GM20000 (cell line): ENCODE measurements at regions not wholly inside any gene's neighbourhood (a gene's known extent, or its start where the extent isn't known, plus 50 kb on each side); places are given as distances from the start of the nearest gene placed in this dataset.

Source experiments
- DNase-seq: peaks from one replicate; pipeline ENCODE4 v3.0.0; 2012; ENCODE audit warnings: low spot score
- TF ChIP-seq, protein P1 (sequence below): IDR thresholded peaks from 2 replicates; pipeline ENCODE4 v1.5.1; 2012; ENCODE audit warnings: mild to moderate bottlenecking, control low read depth; ENCODE audit errors: extremely low read depth, missing control alignments

- peak; percentile 18 for DNase-seq
- TF ChIP-seq, protein P1, sequence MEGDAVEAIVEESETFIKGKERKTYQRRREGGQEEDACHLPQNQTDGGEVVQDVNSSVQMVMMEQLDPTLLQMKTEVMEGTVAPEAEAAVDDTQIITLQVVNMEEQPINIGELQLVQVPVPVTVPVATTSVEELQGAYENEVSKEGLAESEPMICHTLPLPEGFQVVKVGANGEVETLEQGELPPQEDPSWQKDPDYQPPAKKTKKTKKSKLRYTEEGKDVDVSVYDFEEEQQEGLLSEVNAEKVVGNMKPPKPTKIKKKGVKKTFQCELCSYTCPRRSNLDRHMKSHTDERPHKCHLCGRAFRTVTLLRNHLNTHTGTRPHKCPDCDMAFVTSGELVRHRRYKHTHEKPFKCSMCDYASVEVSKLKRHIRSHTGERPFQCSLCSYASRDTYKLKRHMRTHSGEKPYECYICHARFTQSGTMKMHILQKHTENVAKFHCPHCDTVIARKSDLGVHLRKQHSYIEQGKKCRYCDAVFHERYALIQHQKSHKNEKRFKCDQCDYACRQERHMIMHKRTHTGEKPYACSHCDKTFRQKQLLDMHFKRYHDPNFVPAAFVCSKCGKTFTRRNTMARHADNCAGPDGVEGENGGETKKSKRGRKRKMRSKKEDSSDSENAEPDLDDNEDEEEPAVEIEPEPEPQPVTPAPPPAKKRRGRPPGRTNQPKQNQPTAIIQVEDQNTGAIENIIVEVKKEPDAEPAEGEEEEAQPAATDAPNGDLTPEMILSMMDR, result no peak
Measured at GRCh38 chr3:159839561-159840379, 148.9 kb upstream of the IL12A start, which contains the start of gene SCHIP1. Gene SCHIP1, plus strand, starts transcription at chr3:159839861.

GRCh38 chr3:159840703-159841299 is 147.8 kb upstream of the IL12A start:
- no peak for DNase-seq
- TF ChIP-seq, protein P1, result no peak

DNA sequence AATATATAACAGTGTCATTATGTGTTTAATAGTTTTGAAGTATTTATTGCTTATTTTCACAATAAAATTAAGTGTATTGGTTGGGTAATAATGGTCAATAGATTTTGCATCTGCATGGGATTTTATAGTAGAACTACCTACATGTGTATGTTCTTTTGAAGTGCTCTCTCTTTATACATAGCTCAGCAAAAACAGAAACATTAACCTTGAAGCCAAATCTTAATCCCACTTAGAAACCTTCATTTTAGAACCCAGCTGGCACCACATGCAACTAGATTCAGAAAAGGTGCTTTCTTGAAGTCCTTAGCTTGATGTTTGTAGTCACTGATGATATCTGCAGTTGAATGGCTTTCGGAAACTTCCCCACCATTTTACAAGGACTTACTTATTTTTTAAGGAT is 146.9 kb upstream of the IL12A start:
- no peak for DNase-seq
- TF ChIP-seq, protein P1, result no peak

DNA sequence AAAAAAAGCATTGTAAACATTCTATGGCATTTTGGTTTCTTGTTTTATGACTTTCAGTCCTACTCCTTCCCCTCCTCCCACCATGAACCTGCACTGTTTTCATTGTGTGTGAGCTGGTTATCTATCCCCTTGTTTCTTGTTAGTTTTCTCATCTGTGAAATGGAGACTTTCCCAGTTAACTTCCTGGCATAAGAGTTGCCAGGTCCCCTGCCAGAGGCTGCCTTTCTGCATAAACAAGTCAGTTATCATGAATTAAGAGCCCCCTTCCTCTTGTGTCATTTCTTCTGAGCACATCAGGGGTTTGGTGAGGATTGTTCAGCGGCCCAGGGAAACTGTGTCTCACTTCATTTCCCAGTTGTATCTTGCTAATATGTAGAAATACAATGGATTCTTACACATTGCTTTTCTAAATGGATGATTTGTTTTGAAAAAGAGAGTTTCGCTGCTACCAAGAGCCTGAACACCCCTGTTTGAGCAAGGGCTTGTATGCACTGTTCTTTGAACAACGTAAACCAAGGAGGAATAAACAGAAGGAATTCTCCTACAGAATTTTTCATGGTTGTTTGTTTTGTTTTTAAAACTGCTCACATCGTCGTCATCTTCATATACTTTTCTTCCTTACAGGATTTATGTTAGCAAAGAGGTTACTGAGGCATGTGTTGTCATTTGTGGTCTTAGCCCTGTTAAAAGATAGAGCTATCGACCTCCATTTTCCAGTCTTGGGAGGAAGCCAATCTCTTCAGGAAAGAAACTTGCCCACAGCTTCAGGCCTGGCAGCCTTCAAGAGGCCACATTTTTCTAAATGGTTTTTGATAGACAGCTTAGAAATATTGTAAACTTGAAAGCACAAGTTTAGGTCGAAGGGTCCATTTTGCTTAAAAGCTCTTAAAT is 144.6 kb upstream of the IL12A start:
- TF ChIP-seq, protein P1, result no peak
- DNase-seq, result no peak

GRCh38 chr3:159844801-159845261 is 143.8 kb upstream of the IL12A start:
- TF ChIP-seq, protein P1, result no peak
- no peak for DNase-seq

DNA sequence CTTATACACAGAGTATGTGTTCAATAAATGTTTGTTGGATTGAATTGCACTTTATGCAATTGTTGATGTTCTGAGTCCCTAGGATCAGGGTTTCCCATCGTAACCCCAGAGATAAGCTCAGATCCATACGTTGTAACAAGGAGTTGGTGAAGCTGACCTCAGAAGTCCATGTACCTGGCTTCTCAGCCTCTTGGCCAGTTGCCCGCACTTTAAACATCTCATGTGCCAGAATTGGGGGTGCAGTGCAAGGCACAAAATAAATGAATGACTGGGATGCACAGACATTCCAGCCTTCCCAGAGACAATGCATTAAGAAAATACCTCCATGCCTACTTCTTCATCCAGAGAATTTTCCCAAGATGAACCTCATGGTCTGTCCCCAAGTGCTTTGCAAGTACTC is 142.9 kb upstream of the IL12A start:
- no peak for DNase-seq
- TF ChIP-seq, protein P1, result no peak
